ENCODE measurements at regions not wholly inside any gene's neighbourhood (a gene's known extent, or its start where the extent isn't known, plus 50 kb on each side); places are given as distances from the start of the nearest gene placed in this dataset.

- CTCF ChIA-PET: interaction anchor here (1.8 kb wide), 1 partner anchor 16 kb away, joined by 4 read pairs; no protein-coding TSS in a partner anchor
- H3K27me3 Mint-ChIP-seq: no peaks in the 10 kb centered on the region
- intact Hi-C loops (cut with micrococcal nuclease): no loop called here
- no peak for DNase-seq
- peaks cover 3% of the 10 kb centered on the region for H3K9me3 Mint-ChIP-seq
- no peak overlapping the region for H3K4me3 Mint-ChIP-seq
- POLR2A ChIA-PET: no interaction called here
- no peak overlapping the region for H3K27ac Mint-ChIP-seq
- no peaks in the 10 kb centered on the region for H3K4me1 Mint-ChIP-seq (ENCODE audit: low read depth)
- H3K36me3 Mint-ChIP-seq: no peaks in the 10 kb centered on the region
Measured at GRCh38 chr12:97946701-97947100, 484.1 kb downstream of the RMST start.

GRCh38 chr12:97948591-97948990 lies 486.0 kb downstream of the RMST start:
- intact Hi-C loops (cut with micrococcal nuclease): no loop called here
- no peak overlapping the region for H3K27ac Mint-ChIP-seq
- H3K4me3 Mint-ChIP-seq: no peak overlapping the region
- ChIA-PET POLR2A (no interaction called here), CTCF (interaction anchor here (1.8 kb wide), 1 partner anchor 14 kb away, joined by 4 read pairs; no protein-coding TSS in a partner anchor)
- H3K4me1 Mint-ChIP-seq (ENCODE audit: low read depth): no peaks in the 10 kb centered on the region
- no peaks in the 10 kb centered on the region for H3K27me3 Mint-ChIP-seq
- DNase-seq: no peak
- no peaks in the 10 kb centered on the region for H3K36me3 Mint-ChIP-seq
- H3K9me3 Mint-ChIP-seq: peaks cover 3% of the 10 kb centered on the region

GRCh38 chr12:97951239-97951638 lies 488.6 kb downstream of the RMST start:
- no peaks in the 10 kb centered on the region for H3K4me1 Mint-ChIP-seq (ENCODE audit: low read depth)
- ChIA-PET CTCF (interaction anchor here (0.9 kb wide), 1 partner anchor 8 kb away, joined by 4 read pairs; no protein-coding TSS in a partner anchor), POLR2A (no interaction called here)
- H3K27ac Mint-ChIP-seq: no peak overlapping the region
- H3K27me3 Mint-ChIP-seq: no peaks in the 10 kb centered on the region
- no peaks in the 10 kb centered on the region for H3K36me3 Mint-ChIP-seq
- no peak overlapping the region for H3K4me3 Mint-ChIP-seq
- no peak for DNase-seq
- intact Hi-C loops (cut with micrococcal nuclease): no loop called here
- peaks cover 3% of the 10 kb centered on the region for H3K9me3 Mint-ChIP-seq

GRCh38 chr12:97951717-97952116 lies 489.1 kb downstream of the RMST start:
- Mint-ChIP-seq H3K27ac (no peak overlapping the region), H3K4me3 (no peak overlapping the region), H3K4me1 (ENCODE audit: low read depth) (no peaks in the 10 kb centered on the region), H3K27me3 (no peaks in the 10 kb centered on the region), H3K36me3 (no peaks in the 10 kb centered on the region), H3K9me3 (peaks cover 7% of the 10 kb centered on the region)
- intact Hi-C loops (cut with micrococcal nuclease): no loop called here
- POLR2A ChIA-PET: no interaction called here
- CTCF ChIA-PET: interaction anchor here (0.9 kb wide), 1 partner anchor 8 kb away, joined by 4 read pairs; no protein-coding TSS in a partner anchor
- DNase-seq: no peak

- Mint-ChIP-seq H3K9me3 (peaks cover 5% of the 10 kb centered on the region), H3K36me3 (no peaks in the 10 kb centered on the region), H3K4me3 (no peak overlapping the region), H3K27ac (no peak overlapping the region), H3K4me1 (ENCODE audit: low read depth) (no peaks in the 10 kb centered on the region), H3K27me3 (no peaks in the 10 kb centered on the region)
- intact Hi-C loops (cut with micrococcal nuclease): no loop called here
- ChIA-PET CTCF (no interaction called here), POLR2A (no interaction called here)
- DNase-seq: no peak
Measured at GRCh38 chr12:97957109-97957508, 494.5 kb downstream of the RMST start.

GRCh38 chr12:97960225-97960624 lies 497.6 kb downstream of the RMST start:
- intact Hi-C loops (cut with micrococcal nuclease): no loop called here
- ChIA-PET POLR2A (no interaction called here), CTCF (interaction anchor here (1.2 to 3.1 kb wide), 6 partner anchors 9 to 1383 kb away, joined by 3 to 13 read pairs (median 4); no protein-coding TSS in a partner anchor)
- Mint-ChIP-seq H3K4me3 (no peak overlapping the region), H3K9me3 (peaks cover 5% of the 10 kb centered on the region), H3K36me3 (no peaks in the 10 kb centered on the region), H3K27ac (no peak overlapping the region), H3K4me1 (ENCODE audit: low read depth) (no peaks in the 10 kb centered on the region), H3K27me3 (no peaks in the 10 kb centered on the region)
- DNase-seq: no peak

GRCh38 chr12:97960741-97961608 lies 498.4 kb downstream of the RMST start:
- ChIA-PET CTCF (interaction anchor here (0.7 to 3.1 kb wide), 10 partner anchors 8 to 1383 kb away, joined by 3 to 13 read pairs (median 4); no protein-coding TSS in a partner anchor), POLR2A (no interaction called here)
- Mint-ChIP-seq H3K4me1 (ENCODE audit: low read depth) (no peaks in the 10 kb centered on the region), H3K27ac (no peak overlapping the region), H3K36me3 (no peaks in the 10 kb centered on the region), H3K27me3 (no peaks in the 10 kb centered on the region), H3K9me3 (peaks cover 5% of the 10 kb centered on the region), H3K4me3 (no peak overlapping the region)
- peak; percentile 12 for DNase-seq
- intact Hi-C loops (cut with micrococcal nuclease): no loop called here

- intact Hi-C loops (cut with micrococcal nuclease): no loop called here
- POLR2A ChIA-PET: no interaction called here
- no peaks in the 10 kb centered on the region for H3K36me3 Mint-ChIP-seq
- no peaks in the 10 kb centered on the region for H3K4me1 Mint-ChIP-seq (ENCODE audit: low read depth)
- no peak for DNase-seq
- H3K9me3 Mint-ChIP-seq: no peaks in the 10 kb centered on the region
- H3K4me3 Mint-ChIP-seq: no peak overlapping the region
- CTCF ChIA-PET: no interaction called here
- no peaks in the 10 kb centered on the region for H3K27me3 Mint-ChIP-seq
- H3K27ac Mint-ChIP-seq: no peak overlapping the region
Measured at GRCh38 chr12:97967831-97968230, 505.2 kb downstream of the RMST start.

GRCh38 chr12:97968641-97969197 lies 506.1 kb downstream of the RMST start:
- ChIA-PET CTCF (interaction anchor here (0.6 to 1.0 kb wide), 2 partner anchors 8 to 158 kb away, joined by 3 to 4 read pairs; no protein-coding TSS in a partner anchor), POLR2A (no interaction called here)
- no peak overlapping the region for H3K4me3 Mint-ChIP-seq
- intact Hi-C loops (cut with micrococcal nuclease): no loop called here
- H3K36me3 Mint-ChIP-seq: no peaks in the 10 kb centered on the region
- DNase-seq: no peak
- H3K4me1 Mint-ChIP-seq (ENCODE audit: low read depth): no peaks in the 10 kb centered on the region
- no peaks in the 10 kb centered on the region for H3K27me3 Mint-ChIP-seq
- no peak overlapping the region for H3K27ac Mint-ChIP-seq
- no peaks in the 10 kb centered on the region for H3K9me3 Mint-ChIP-seq

- Mint-ChIP-seq H3K4me1 (ENCODE audit: low read depth) (no peaks in the 10 kb centered on the region), H3K27ac (no peak overlapping the region), H3K27me3 (no peaks in the 10 kb centered on the region), H3K9me3 (no peaks in the 10 kb centered on the region), H3K36me3 (no peaks in the 10 kb centered on the region), H3K4me3 (no peak overlapping the region)
- intact Hi-C loops (cut with micrococcal nuclease): no loop called here
- CTCF ChIA-PET: no interaction called here
- DNase-seq: no peak
- POLR2A ChIA-PET: no interaction called here
Measured at GRCh38 chr12:97977870-97978405, 515.3 kb downstream of the RMST start.

GRCh38 chr12:97982684-97983083 lies 520.1 kb downstream of the RMST start:
- ChIA-PET POLR2A (no interaction called here), CTCF (no interaction called here)
- no peaks in the 10 kb centered on the region for H3K27me3 Mint-ChIP-seq
- no peak for DNase-seq
- no peak overlapping the region for H3K27ac Mint-ChIP-seq
- no peak overlapping the region for H3K4me3 Mint-ChIP-seq
- no peaks in the 10 kb centered on the region for H3K36me3 Mint-ChIP-seq
- intact Hi-C loops (cut with micrococcal nuclease): no loop called here
- no peaks in the 10 kb centered on the region for H3K4me1 Mint-ChIP-seq (ENCODE audit: low read depth)
- H3K9me3 Mint-ChIP-seq: no peaks in the 10 kb centered on the region

GRCh38 chr12:97983796-97984195 lies 521.2 kb downstream of the RMST start:
- CTCF ChIA-PET: no interaction called here
- POLR2A ChIA-PET: no interaction called here
- H3K4me1 Mint-ChIP-seq (ENCODE audit: low read depth): no peaks in the 10 kb centered on the region

More at GRCh38 chr12:97983796-97984195, 521.2 kb downstream of the RMST start:
- no peaks in the 10 kb centered on the region for H3K36me3 Mint-ChIP-seq
- H3K4me3 Mint-ChIP-seq: no peak overlapping the region
- peaks cover 2% of the 10 kb centered on the region for H3K9me3 Mint-ChIP-seq
- H3K27ac Mint-ChIP-seq: no peak overlapping the region
- H3K27me3 Mint-ChIP-seq: no peaks in the 10 kb centered on the region
- DNase-seq: no peak
- intact Hi-C loops (cut with micrococcal nuclease): no loop called here

All from activated CD4-positive, alpha-beta memory T cell treated with anti-CD3 and anti-CD28 coated beads for 36 hours (primary cell).